K562 (cell line): ENCODE measurements at regions not wholly inside any gene's neighbourhood (a gene's known extent, or its start where the extent isn't known, plus 50 kb on each side); places are given as distances from the start of the nearest gene placed in this dataset.

ENCODE experiments used
- GATAD2B ChIP-seq: fragments of 450-650 bp; IDR thresholded peaks from 2 replicates; pipeline ENCODE4 v1.6.1; 2017; ENCODE audit warnings: mild to moderate bottlenecking, borderline replicate concordance
- GTF3C2 ChIP-seq: IDR thresholded peaks from 3 replicates; pipeline ENCODE4 v1.6.1; 2011; ENCODE audit warnings: borderline replicate concordance, mild to moderate bottlenecking, moderate library complexity; ENCODE audit not compliant: insufficient read length; ENCODE audit errors: extremely low read depth
- NR2C2 ChIP-seq, 2 experiments: fragments of 200-800 bp in 1 of 2; sonication (Bioruptor generic) in 1 of 2; sonication (generic) in 1 of 2; formaldehyde crosslinking in 1 of 2; IDR thresholded peaks; 2 replicates each; pipeline versions ENCODE4 v1.6.1 to v1.8.0; 2016 to 2022; ENCODE audit warnings: mild to moderate bottlenecking in 1 of 2, missing compliant biosample characterization in 1 of 2, missing genetic modification characterization in 1 of 2, missing genetic modification reagents in 1 of 2
- YY1 ChIP-seq, 3 experiments: IDR thresholded peaks; 2 replicates each; pipeline ENCODE4 v1.6.1; 2011; ENCODE audit warnings: low read length in 2 of 3, mild to moderate bottlenecking in 2 of 3, moderate library complexity in 2 of 3, borderline replicate concordance in 1 of 3, control low read depth in 1 of 3, low read depth in 1 of 3; ENCODE audit not compliant: insufficient read depth in 3 of 3, insufficient replicate concordance in 2 of 3, control insufficient read depth in 1 of 3, insufficient read length in 1 of 3; ENCODE audit errors: extremely low read depth in 1 of 3
- ZBTB2 ChIP-seq: fragments of 450-650 bp; IDR thresholded peaks from 2 replicates; pipeline ENCODE4 v1.6.1; 2016; ENCODE audit warnings: antibody characterized with exemption
- ZBTB7A ChIP-seq: IDR thresholded peaks from 2 replicates; pipeline ENCODE4 v1.6.1; 2011; ENCODE audit warnings: low read depth, mild to moderate bottlenecking, low read length, moderate library complexity, borderline replicate concordance; ENCODE audit not compliant: control insufficient read depth
- ZFPM2 ChIP-seq: fragments of 250-450 bp; sonication (Bioruptor Pico); IDR thresholded peaks from 2 replicates; pipeline ENCODE4 v1.5.1; 2022; ENCODE audit warnings: mild to moderate bottlenecking
- ZFX ChIP-seq: sonication (generic); formaldehyde crosslinking; IDR thresholded peaks from 2 replicates; pipeline ENCODE4 v1.8.0; 2022; ENCODE audit warnings: mild to moderate bottlenecking, missing genetic modification reagents, moderate library complexity
- ZNF253 ChIP-seq: fragments of 250-450 bp; sonication (Bioruptor Pico); conservative IDR thresholded peaks from 2 replicates; pipeline ENCODE4 v1.6.1; 2021; ENCODE audit warnings: mild to moderate bottlenecking
- ZNF586 ChIP-seq: fragments of 450-650 bp; formaldehyde crosslinking; conservative IDR thresholded peaks from 2 replicates; pipeline ENCODE4 v1.4.0; 2020; ENCODE audit warnings: mild to moderate bottlenecking, moderate library complexity
- TF ChIP-seq, protein P1 (sequence below), 2 experiments: fragments of 150-350 bp in 1 of 2; IDR thresholded peaks; 2 replicates each; pipeline ENCODE4 v1.6.1; 2012 to 2016; ENCODE audit warnings: low read depth in 2 of 2, low read length in 2 of 2, mild to moderate bottlenecking in 1 of 2, moderate library complexity in 1 of 2

DNA sequence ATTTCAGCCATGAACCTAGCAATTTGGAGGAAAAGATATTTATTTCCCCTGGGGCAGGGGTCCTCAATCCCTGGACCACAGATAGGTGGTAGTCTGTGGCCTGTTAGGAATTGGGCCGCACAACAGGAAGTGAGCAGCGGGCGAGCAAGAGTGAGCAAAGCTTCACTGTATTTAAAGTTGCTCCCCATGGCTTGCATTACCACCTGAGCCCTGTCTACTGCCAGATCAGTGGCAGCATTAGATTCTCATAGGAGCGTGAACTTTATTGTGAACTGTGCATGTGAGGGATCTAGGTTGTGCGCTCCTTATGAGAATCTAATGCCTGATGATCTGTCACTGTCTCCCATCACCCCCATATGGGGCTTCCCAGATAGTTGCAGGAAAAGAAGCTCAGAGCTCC lies 127.6 kb downstream of the ICOS start (continued):
- no peak for TF ChIP-seq YY1 (IDR thresholded peaks at IDR 0.05; ENCODE audit: borderline replicate concordance in 1 of 3, control insufficient read depth in 1 of 3, extremely low read depth in 1 of 3, insufficient read depth in 3 of 3, insufficient read length in 1 of 3, insufficient replicate concordance in 2 of 3, low read depth in 1 of 3, low read length in 2 of 3)
- no peak for TF ChIP-seq ZBTB7A
- no peak for TF ChIP-seq GTF3C2
- TF ChIP-seq ZNF586 (CRISPR knock-in tag), result no peak
- TF ChIP-seq, protein P1, sequence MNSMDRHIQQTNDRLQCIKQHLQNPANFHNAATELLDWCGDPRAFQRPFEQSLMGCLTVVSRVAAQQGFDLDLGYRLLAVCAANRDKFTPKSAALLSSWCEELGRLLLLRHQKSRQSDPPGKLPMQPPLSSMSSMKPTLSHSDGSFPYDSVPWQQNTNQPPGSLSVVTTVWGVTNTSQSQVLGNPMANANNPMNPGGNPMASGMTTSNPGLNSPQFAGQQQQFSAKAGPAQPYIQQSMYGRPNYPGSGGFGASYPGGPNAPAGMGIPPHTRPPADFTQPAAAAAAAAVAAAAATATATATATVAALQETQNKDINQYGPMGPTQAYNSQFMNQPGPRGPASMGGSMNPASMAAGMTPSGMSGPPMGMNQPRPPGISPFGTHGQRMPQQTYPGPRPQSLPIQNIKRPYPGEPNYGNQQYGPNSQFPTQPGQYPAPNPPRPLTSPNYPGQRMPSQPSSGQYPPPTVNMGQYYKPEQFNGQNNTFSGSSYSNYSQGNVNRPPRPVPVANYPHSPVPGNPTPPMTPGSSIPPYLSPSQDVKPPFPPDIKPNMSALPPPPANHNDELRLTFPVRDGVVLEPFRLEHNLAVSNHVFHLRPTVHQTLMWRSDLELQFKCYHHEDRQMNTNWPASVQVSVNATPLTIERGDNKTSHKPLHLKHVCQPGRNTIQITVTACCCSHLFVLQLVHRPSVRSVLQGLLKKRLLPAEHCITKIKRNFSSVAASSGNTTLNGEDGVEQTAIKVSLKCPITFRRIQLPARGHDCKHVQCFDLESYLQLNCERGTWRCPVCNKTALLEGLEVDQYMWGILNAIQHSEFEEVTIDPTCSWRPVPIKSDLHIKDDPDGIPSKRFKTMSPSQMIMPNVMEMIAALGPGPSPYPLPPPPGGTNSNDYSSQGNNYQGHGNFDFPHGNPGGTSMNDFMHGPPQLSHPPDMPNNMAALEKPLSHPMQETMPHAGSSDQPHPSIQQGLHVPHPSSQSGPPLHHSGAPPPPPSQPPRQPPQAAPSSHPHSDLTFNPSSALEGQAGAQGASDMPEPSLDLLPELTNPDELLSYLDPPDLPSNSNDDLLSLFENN (IDR thresholded peaks at IDR 0.05; ENCODE audit: low read depth in 2 of 2, low read length in 2 of 2), result no peak
- TF ChIP-seq NR2C2 (CRISPR knock-in tag; IDR thresholded peaks at IDR 0.05), result no peak
- no peak for TF ChIP-seq NR2C2 (tag; IDR thresholded peaks at IDR 0.05)
- TF ChIP-seq ZBTB2, result no peak
- no peak for TF ChIP-seq ZNF253
- TF ChIP-seq ZFX, result no peak
- no peak for TF ChIP-seq ZFPM2 (CRISPR knock-in tag)
- TF ChIP-seq GATAD2B, result no peak
